ENCODE measurements at regions not wholly inside any gene's neighbourhood (a gene's known extent, or its start where the extent isn't known, plus 50 kb on each side); places are given as distances from the start of the nearest gene placed in this dataset.
"Not testable (repeated sequence)": the region's sequence is repeated elsewhere in the genome, so short reads cannot be mapped to it uniquely, and the experiment has no call there.

- Mint-ChIP-seq H3K9me3 (peaks cover 5% of the 10 kb centered on the region), H3K36me3 (ENCODE audit: low read depth) (no peaks in the 10 kb centered on the region), H3K4me3 (no peak overlapping the region), H3K27ac (no peak overlapping the region), H3K27me3 (ENCODE audit: insufficient read depth) (no peaks in the 10 kb centered on the region), H3K4me1 (ENCODE audit: low read depth) (no peaks in the 10 kb centered on the region)
- DNase-seq (ENCODE audit: low spot score), result no peak
- intact Hi-C loops (cut with micrococcal nuclease), result no loop called here
These were observed 346.7 kb upstream of the TACR3 start for GRCh38 chr4:104066533-104066932.

- no peaks in the 10 kb centered on the region for H3K27me3 Mint-ChIP-seq (ENCODE audit: insufficient read depth)
- intact Hi-C loops (cut with micrococcal nuclease), result loop anchor here (1.0 kb wide), 1 partner anchor 795 kb away; no protein-coding TSS in a partner anchor
- no peak overlapping the region for H3K27ac Mint-ChIP-seq
- no peaks in the 10 kb centered on the region for H3K36me3 Mint-ChIP-seq (ENCODE audit: low read depth)
- H3K9me3 Mint-ChIP-seq, result no peaks in the 10 kb centered on the region
- no peak for DNase-seq (ENCODE audit: low spot score)
- H3K4me3 Mint-ChIP-seq, result no peak overlapping the region
- H3K4me1 Mint-ChIP-seq (ENCODE audit: low read depth), result no peaks in the 10 kb centered on the region
These were observed 345.1 kb upstream of the TACR3 start for GRCh38 chr4:104064646-104065577.

- Mint-ChIP-seq H3K27ac (no peak overlapping the region), H3K27me3 (ENCODE audit: insufficient read depth) (no peaks in the 10 kb centered on the region), H3K4me1 (ENCODE audit: low read depth) (no peaks in the 10 kb centered on the region), H3K9me3 (no peaks in the 10 kb centered on the region), H3K36me3 (ENCODE audit: low read depth) (no peaks in the 10 kb centered on the region), H3K4me3 (no peak overlapping the region)
- no peak for DNase-seq (ENCODE audit: low spot score)
- intact Hi-C loops (cut with micrococcal nuclease), result no loop called here
These were observed 343.6 kb upstream of the TACR3 start for GRCh38 chr4:104063341-104063740.

GRCh38 chr4:104044369-104044768 lies 324.6 kb upstream of the TACR3 start:
- no peaks in the 10 kb centered on the region for H3K9me3 Mint-ChIP-seq
- intact Hi-C loops (cut with micrococcal nuclease), result no loop called here

GRCh38 chr4:104032896-104033295 lies 313.1 kb upstream of the TACR3 start:
- H3K4me1 Mint-ChIP-seq (ENCODE audit: low read depth), result no peaks in the 10 kb centered on the region
- no peak for DNase-seq (ENCODE audit: low spot score)
- no peaks in the 10 kb centered on the region for H3K36me3 Mint-ChIP-seq (ENCODE audit: low read depth)
- no peak overlapping the region for H3K27ac Mint-ChIP-seq
- H3K4me3 Mint-ChIP-seq, result no peak overlapping the region
- H3K9me3 Mint-ChIP-seq, result no peaks in the 10 kb centered on the region
- intact Hi-C loops (cut with micrococcal nuclease), result no loop called here
- H3K27me3 Mint-ChIP-seq (ENCODE audit: insufficient read depth), result no peaks in the 10 kb centered on the region

More at GRCh38 chr4:104044369-104044768, 324.6 kb upstream of the TACR3 start:
- H3K4me1 Mint-ChIP-seq (ENCODE audit: low read depth), result no peaks in the 10 kb centered on the region
- no peaks in the 10 kb centered on the region for H3K36me3 Mint-ChIP-seq (ENCODE audit: low read depth)
- DNase-seq (ENCODE audit: low spot score), result no peak
- no peak overlapping the region for H3K27ac Mint-ChIP-seq
- no peaks in the 10 kb centered on the region for H3K27me3 Mint-ChIP-seq (ENCODE audit: insufficient read depth)
- no peak overlapping the region for H3K4me3 Mint-ChIP-seq

- no peak for DNase-seq (ENCODE audit: low spot score)
These were observed 305.5 kb upstream of the TACR3 start for GRCh38 chr4:104025251-104025650.

GRCh38 chr4:104022831-104023230 lies 303.0 kb upstream of the TACR3 start:
- H3K27ac Mint-ChIP-seq, result no peak overlapping the region
- no peaks in the 10 kb centered on the region for H3K27me3 Mint-ChIP-seq (ENCODE audit: insufficient read depth)
- H3K4me1 Mint-ChIP-seq (ENCODE audit: low read depth), result no peaks in the 10 kb centered on the region
- H3K4me3 Mint-ChIP-seq, result no peak overlapping the region
- DNase-seq (ENCODE audit: low spot score), result no peak
- H3K9me3 Mint-ChIP-seq, result no peaks in the 10 kb centered on the region
- H3K36me3 Mint-ChIP-seq (ENCODE audit: low read depth), result no peaks in the 10 kb centered on the region
- intact Hi-C loops (cut with micrococcal nuclease), result no loop called here

More at GRCh38 chr4:104025251-104025650, 305.5 kb upstream of the TACR3 start:
- intact Hi-C loops (cut with micrococcal nuclease), result no loop called here
- Mint-ChIP-seq H3K27ac (no peak overlapping the region), H3K36me3 (ENCODE audit: low read depth) (no peaks in the 10 kb centered on the region), H3K4me1 (ENCODE audit: low read depth) (no peaks in the 10 kb centered on the region), H3K9me3 (no peaks in the 10 kb centered on the region), H3K27me3 (ENCODE audit: insufficient read depth) (no peaks in the 10 kb centered on the region), H3K4me3 (no peak overlapping the region)

- DNase-seq (ENCODE audit: low spot score), result no peak
- Mint-ChIP-seq H3K36me3 (ENCODE audit: low read depth) (no peaks in the 10 kb centered on the region), H3K4me3 (no peak overlapping the region), H3K27me3 (ENCODE audit: insufficient read depth) (no peaks in the 10 kb centered on the region), H3K9me3 (no peaks in the 10 kb centered on the region), H3K4me1 (ENCODE audit: low read depth) (no peaks in the 10 kb centered on the region), H3K27ac (no peak overlapping the region)
- intact Hi-C loops (cut with micrococcal nuclease), result no loop called here
These were observed 302.4 kb upstream of the TACR3 start for GRCh38 chr4:104022226-104022625.

- no peaks in the 10 kb centered on the region for H3K4me1 Mint-ChIP-seq (ENCODE audit: low read depth)
- H3K27me3 Mint-ChIP-seq (ENCODE audit: insufficient read depth), result no peaks in the 10 kb centered on the region
- H3K9me3 Mint-ChIP-seq, result no peaks in the 10 kb centered on the region
- H3K4me3 Mint-ChIP-seq, result no peak overlapping the region
- no peak overlapping the region for H3K27ac Mint-ChIP-seq
- intact Hi-C loops (cut with micrococcal nuclease), result no loop called here
- H3K36me3 Mint-ChIP-seq (ENCODE audit: low read depth), result no peaks in the 10 kb centered on the region
- no peak for DNase-seq (ENCODE audit: low spot score)
These were observed 300.9 kb upstream of the TACR3 start for GRCh38 chr4:104020641-104021040.

- Mint-ChIP-seq H3K4me1 (ENCODE audit: low read depth) (no peaks in the 10 kb centered on the region), H3K27me3 (ENCODE audit: insufficient read depth) (no peaks in the 10 kb centered on the region), H3K27ac (no peak overlapping the region), H3K9me3 (no peaks in the 10 kb centered on the region), H3K36me3 (ENCODE audit: low read depth) (no peaks in the 10 kb centered on the region), H3K4me3 (no peak overlapping the region)
- no peak for DNase-seq (ENCODE audit: low spot score)
- intact Hi-C loops (cut with micrococcal nuclease), result loop anchor here (5.0 kb wide), 1 partner anchor 845 kb away; no protein-coding TSS in a partner anchor
These were observed 297.4 kb upstream of the TACR3 start for GRCh38 chr4:104017213-104017612.

GRCh38 chr4:104015680-104016079 lies 295.9 kb upstream of the TACR3 start:
- H3K36me3 Mint-ChIP-seq (ENCODE audit: low read depth), result no peaks in the 10 kb centered on the region

GRCh38 chr4:104010722-104011121 lies 290.9 kb upstream of the TACR3 start:
- Mint-ChIP-seq H3K27me3 (ENCODE audit: insufficient read depth) (no peaks in the 10 kb centered on the region), H3K9me3 (peaks cover 11% of the 10 kb centered on the region)
- intact Hi-C loops (cut with micrococcal nuclease), result no loop called here

More at GRCh38 chr4:104015680-104016079, 295.9 kb upstream of the TACR3 start:
- DNase-seq (ENCODE audit: low spot score), result no peak
- H3K9me3 Mint-ChIP-seq, result no peaks in the 10 kb centered on the region
- intact Hi-C loops (cut with micrococcal nuclease), result loop anchor here (5.0 kb wide), 1 partner anchor 847 kb away; no protein-coding TSS in a partner anchor
- no peaks in the 10 kb centered on the region for H3K27me3 Mint-ChIP-seq (ENCODE audit: insufficient read depth)
- no peak overlapping the region for H3K4me3 Mint-ChIP-seq
- no peaks in the 10 kb centered on the region for H3K4me1 Mint-ChIP-seq (ENCODE audit: low read depth)
- no peak overlapping the region for H3K27ac Mint-ChIP-seq

GRCh38 chr4:104002318-104002717 lies 282.5 kb upstream of the TACR3 start:
- H3K4me3 Mint-ChIP-seq; intact Hi-C loops (cut with micrococcal nuclease); H3K36me3 Mint-ChIP-seq (ENCODE audit: low read depth); DNase-seq (ENCODE audit: low spot score); H3K4me1 Mint-ChIP-seq (ENCODE audit: low read depth); H3K27ac Mint-ChIP-seq; H3K27me3 Mint-ChIP-seq (ENCODE audit: insufficient read depth): not testable (repeated sequence)
- H3K9me3 Mint-ChIP-seq, result peaks cover 27% of the 10 kb centered on the region

More at GRCh38 chr4:104010722-104011121, 290.9 kb upstream of the TACR3 start:
- DNase-seq (ENCODE audit: low spot score), result no peak
- Mint-ChIP-seq H3K36me3 (ENCODE audit: low read depth) (no peaks in the 10 kb centered on the region), H3K4me1 (ENCODE audit: low read depth) (no peaks in the 10 kb centered on the region), H3K4me3 (no peak overlapping the region), H3K27ac (no peak overlapping the region)

All from activated T-helper 1 cell treated with anti-CD3 and anti-CD28 coated beads, Interleukin-12 subunit alpha, Interleukin-12 subunit beta, Interleukin-2, Interleukin-4 antibody, amounts not matched to agents 30 ng/mL and 10 ng/mL and 1 ng/mL, durations not matched to agents 14 hours and 24 hours and 36 hours (primary cell).